ENCODE measurements at regions not wholly inside any gene's neighbourhood (a gene's known extent, or its start where the extent isn't known, plus 50 kb on each side); places are given as distances from the start of the nearest gene placed in this dataset.

DNA sequence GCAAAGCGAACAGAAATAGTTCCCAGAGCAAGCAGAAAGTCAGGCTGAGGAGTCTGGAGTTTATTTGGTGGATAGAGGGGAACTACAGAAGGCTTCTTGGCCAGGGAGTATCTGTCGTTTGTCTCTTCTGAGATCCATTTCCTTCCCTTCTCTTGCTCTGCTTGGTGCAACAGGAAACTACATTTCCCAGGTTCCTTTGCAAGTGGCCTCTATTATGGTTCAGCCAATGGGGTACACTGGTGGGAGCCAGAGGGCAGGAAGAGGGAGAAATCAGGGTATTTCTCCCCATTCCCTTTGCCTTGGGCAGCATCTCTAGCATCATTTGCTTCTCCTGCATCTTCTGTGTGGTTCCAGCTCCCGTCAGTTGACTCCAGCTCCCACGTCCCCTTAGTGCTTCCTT lies 142.1 kb downstream of the BCOR start:
- no peak overlapping the region for H3K4me3 ChIP-seq
- H3K9me3 ChIP-seq = no peaks in the 10 kb centered on the region
- 78 to 91% methylated on average over 4 of the region's 4 CpGs for WGBS, 2 donors
- TF ChIP-seq, protein P1, sequence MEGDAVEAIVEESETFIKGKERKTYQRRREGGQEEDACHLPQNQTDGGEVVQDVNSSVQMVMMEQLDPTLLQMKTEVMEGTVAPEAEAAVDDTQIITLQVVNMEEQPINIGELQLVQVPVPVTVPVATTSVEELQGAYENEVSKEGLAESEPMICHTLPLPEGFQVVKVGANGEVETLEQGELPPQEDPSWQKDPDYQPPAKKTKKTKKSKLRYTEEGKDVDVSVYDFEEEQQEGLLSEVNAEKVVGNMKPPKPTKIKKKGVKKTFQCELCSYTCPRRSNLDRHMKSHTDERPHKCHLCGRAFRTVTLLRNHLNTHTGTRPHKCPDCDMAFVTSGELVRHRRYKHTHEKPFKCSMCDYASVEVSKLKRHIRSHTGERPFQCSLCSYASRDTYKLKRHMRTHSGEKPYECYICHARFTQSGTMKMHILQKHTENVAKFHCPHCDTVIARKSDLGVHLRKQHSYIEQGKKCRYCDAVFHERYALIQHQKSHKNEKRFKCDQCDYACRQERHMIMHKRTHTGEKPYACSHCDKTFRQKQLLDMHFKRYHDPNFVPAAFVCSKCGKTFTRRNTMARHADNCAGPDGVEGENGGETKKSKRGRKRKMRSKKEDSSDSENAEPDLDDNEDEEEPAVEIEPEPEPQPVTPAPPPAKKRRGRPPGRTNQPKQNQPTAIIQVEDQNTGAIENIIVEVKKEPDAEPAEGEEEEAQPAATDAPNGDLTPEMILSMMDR (IDR thresholded peaks at IDR 0.05) = no peak
- no peaks in the 10 kb centered on the region for H3K36me3 ChIP-seq
- DNase-seq (no peak), ATAC-seq (no peak)
- H3K27ac ChIP-seq = no peak overlapping the region
- peaks cover 0 to 22% (median 5%) of the 10 kb centered on the region in 9 donors for H3K4me1 ChIP-seq
- intact Hi-C loops (cut with DNase I) = loop anchor here in 1 of 10 donors (5.0 kb wide), 1 partner anchor 57 kb away; no protein-coding TSS in a partner anchor
- peaks cover 0 to 7% (median 0%) of the 10 kb centered on the region in 7 donors for H3K27me3 ChIP-seq

DNA sequence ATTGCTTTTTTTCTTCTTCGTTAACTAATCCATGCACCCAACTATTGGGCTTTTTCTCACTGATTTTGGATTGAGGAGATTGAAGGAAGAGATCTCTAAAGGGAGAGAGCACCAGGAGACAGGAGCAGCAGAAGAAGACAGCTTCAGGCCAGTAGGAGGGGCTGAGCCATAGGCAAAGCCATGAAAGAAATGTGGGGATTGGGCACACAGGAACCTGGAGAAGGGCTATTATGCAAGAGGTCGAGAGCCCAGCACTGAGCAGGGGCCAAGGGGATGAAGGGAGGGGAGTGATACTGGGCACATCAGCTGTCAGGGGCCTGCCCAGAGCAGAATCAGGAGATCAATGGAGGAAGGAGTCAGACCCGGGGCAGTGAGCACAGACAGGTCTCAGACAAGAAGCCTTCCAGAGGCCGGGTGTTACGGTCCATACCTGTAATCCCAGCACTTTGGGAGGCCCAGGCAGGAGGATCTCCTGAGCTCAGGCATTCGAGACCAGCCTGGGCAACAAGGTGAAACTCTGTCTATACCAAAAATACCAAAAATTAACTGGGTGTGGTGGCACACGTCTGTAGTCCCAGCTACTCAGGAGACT lies 140.9 kb downstream of the BCOR start:
- Histone ChIP-seq H3K4me1 (peaks cover 0 to 22% (median 5%) of the 10 kb centered on the region in 9 donors), H3K9me3 (no peaks in the 10 kb centered on the region), H3K36me3 (no peaks in the 10 kb centered on the region), H3K27ac (no peak overlapping the region), H3K4me3 (no peak overlapping the region), H3K27me3 (peaks cover 0 to 7% (median 0%) of the 10 kb centered on the region in 7 donors)
- DNase-seq (no peak), ATAC-seq (no peak)
- intact Hi-C loops (cut with DNase I) = loop anchor here in 1 of 10 donors (5.0 kb wide), 1 partner anchor 55 kb away; no protein-coding TSS in a partner anchor
- TF ChIP-seq, protein P1 (IDR thresholded peaks at IDR 0.05) = no peak
- 92 to 94% methylated on average over 7 of the region's 7 CpGs for WGBS, 2 donors

DNA sequence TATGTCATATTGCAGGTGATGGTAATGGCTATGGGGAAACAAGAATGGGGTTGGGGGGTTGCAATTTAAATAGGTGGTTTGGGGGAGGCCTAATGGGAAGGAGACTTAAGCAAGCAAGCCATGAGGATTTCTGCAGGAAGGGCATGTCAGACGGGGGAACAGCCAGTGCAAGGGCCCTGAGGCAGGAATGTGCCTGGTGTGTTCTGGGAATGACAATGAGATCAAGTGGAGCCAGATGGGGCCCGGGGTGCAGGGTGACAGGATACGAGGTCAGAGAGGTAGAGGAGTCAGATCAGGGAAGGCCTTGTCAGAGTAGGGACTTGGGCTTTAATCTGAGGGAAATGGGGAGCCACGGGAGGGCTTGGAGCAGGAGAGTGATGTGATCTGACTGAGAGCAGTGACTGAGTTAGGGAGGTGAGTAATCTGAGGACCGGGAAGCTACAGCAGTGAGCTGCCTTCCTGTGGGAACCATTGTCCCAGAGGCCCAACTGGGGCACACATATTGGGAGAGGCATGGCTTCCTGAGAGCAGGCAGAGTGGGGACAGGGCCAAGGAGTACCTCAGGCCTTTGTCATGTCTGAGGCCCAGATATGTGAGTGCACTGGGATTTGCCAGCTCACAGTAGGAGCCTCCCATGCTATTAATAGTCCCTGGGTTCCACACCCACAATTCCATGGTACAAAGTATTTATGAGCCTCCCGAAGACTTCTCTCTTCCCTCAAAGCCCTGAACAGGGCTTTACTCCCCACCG lies 139.8 kb downstream of the BCOR start:
- intact Hi-C loops (cut with DNase I) = loop anchor here in 1 of 10 donors (5.0 kb wide), 1 partner anchor 54 kb away; no protein-coding TSS in a partner anchor
- H3K4me3 ChIP-seq = no peak overlapping the region
- peaks cover 0 to 5% (median 0%) of the 10 kb centered on the region in 11 donors for H3K9me3 ChIP-seq
- TF ChIP-seq, protein P1 (IDR thresholded peaks at IDR 0.05) = no peak
- ATAC-seq (peak; percentile 24 to 92 (median 78)), DNase-seq (peak in 1 of 2 donors; percentile 12)
- H3K4me1 ChIP-seq = peaks cover 0 to 22% (median 5%) of the 10 kb centered on the region in 9 donors
- WGBS, 2 donors = 66 to 77% methylated on average over 6 to 7 of the region's 7 CpGs
- H3K27ac ChIP-seq = peak overlapping the region in 3 of 10 donors; percentile 14 to 25 (median 22)
- H3K27me3 ChIP-seq = peaks cover 0 to 7% (median 0%) of the 10 kb centered on the region in 7 donors
- no peaks in the 10 kb centered on the region for H3K36me3 ChIP-seq

DNA sequence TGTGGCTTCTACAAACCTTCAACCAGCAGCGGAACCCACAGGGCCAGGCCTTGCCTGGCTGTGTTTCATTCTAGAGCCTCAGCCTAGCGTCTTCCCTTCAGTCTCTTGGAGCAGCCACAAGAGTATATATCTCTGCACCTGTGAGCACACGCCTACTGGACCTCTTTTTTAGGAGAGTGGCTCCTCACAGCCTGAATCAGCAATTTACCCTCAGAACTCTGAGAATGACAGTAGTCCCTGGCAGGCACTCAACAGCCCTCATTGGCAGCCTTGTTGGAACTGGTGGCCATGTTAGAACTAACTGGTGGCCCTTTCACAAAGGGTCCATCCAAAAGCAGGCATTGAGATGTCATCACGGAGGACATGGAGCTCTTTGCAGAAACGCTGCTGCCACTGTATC lies 138.9 kb downstream of the BCOR start:
- H3K36me3 ChIP-seq = no peaks in the 10 kb centered on the region
- intact Hi-C loops (cut with DNase I) = loop anchor here in 1 of 10 donors (5.0 kb wide), 1 partner anchor 53 kb away; no protein-coding TSS in a partner anchor
- peaks cover 0 to 7% (median 0%) of the 10 kb centered on the region in 7 donors for H3K27me3 ChIP-seq
- DNase-seq = no peak
- TF ChIP-seq, protein P1 (IDR thresholded peaks at IDR 0.05) = no peak
- 97 to 98% methylated on average over 5 of the region's 5 CpGs for WGBS, 2 donors
- H3K4me3 ChIP-seq = no peak overlapping the region
- H3K4me1 ChIP-seq = peaks cover 0 to 17% (median under 1%) of the 10 kb centered on the region in 9 donors
- peak overlapping the region in 1 of 10 donors; percentile 14 for H3K27ac ChIP-seq
- peaks cover 0 to 5% (median 0%) of the 10 kb centered on the region in 11 donors for H3K9me3 ChIP-seq
- peak in 1 of 8 donors; percentile 20 for ATAC-seq

All from heart right ventricle (tissue), 16 donors.